Germinal center (tissue), 1 donor: ENCODE measurements at regions not wholly inside any gene's neighbourhood (a gene's known extent, or its start where the extent isn't known, plus 50 kb on each side); places are given as distances from the start of the nearest gene placed in this dataset.

Experiments
- DNase-seq: peaks from one replicate; pipeline ENCODE4 v3.0.0; 2012; ENCODE audit warnings: mixed read lengths, low spot score

DNA sequence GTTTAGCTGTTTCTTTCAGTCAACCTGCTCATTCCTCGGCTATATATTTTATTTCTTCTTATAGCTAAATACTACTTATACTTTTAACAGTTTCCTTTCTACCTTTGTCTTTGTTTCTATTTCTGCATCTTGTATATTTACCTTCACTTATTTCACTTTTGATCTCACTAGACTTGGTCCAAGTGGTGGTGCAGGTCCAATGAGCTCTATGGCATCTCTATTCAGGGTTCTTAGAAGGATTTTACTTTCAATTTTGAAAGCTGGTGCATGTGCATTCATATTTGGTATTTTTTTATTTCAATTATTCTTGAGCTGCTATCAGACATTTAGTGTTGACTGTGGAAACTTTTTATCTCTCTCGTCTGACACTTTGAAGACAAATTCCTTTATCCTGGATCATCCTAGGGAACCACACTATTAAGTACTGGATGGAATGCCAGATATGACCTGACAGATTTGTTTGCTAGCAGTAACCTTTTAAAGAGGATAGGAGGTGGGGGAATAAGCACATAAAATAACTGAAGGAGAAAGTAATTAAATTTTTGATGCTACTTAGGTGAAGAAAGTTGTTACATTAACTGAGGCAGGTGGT is 123.1 kb upstream of the PJA2 start:
- no peak for DNase-seq

DNA sequence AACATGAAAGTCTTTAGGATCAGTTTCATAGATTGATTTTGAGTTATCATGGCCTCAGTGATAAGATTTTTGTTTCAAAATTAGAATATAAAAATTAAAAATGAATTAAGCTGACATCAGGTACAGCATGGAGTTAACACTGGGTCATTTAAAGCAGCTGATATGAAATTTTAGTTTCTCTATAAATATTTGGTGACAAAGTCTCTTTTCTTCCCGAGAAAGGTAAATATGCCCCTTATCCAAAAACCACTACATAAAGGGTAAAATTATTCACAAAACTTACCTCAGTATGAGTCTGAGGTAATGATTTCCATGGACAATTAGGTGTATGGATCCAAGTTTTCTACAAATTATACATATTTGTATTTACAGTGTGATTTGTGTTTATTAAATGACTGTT is 121.5 kb upstream of the PJA2 start:
- DNase-seq: no peak

- DNase-seq: no peak
Observed at GRCh38 chr5:109529987-109530386, 120.2 kb upstream of the PJA2 start.

DNA sequence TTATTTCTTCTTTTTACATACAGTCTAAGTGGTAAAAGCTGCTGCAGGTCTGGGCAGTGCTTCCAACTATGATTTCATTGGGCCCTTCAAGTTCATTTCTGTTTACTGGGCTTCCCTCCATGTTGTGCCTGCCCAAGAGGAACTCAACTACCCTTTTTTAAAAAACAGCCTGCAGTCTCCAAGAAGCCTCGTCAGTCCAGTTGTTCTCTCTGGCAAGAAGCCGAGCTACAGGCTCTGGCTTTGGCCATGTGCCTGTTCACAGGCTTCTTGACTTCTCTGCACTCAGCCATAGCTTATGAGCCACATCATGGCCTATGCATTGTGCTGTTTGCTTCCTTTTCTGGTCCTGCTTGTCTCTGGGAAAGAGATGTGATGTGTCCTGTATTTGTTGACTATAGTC is 119.7 kb upstream of the PJA2 start:
- no peak for DNase-seq

DNA sequence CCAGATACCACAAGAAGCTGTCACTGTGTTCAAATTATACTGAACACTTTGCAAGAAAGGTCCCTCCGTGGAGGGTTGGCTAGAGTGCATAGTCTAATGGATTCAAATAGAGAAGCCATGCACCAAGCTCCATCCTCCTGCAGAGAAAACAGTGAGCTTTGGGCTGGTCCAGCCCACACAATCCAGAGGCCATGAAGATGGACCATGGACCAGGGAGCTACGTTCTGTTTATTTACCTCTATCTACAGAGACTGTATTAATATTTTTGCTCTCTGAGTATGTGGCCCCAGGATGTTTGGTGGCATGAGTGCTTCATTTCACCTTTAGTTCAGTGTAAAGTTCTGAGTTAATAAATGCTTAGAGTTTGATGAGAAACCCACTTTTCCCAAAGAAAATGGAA is 114.8 kb upstream of the PJA2 start:
- no peak for DNase-seq

DNA sequence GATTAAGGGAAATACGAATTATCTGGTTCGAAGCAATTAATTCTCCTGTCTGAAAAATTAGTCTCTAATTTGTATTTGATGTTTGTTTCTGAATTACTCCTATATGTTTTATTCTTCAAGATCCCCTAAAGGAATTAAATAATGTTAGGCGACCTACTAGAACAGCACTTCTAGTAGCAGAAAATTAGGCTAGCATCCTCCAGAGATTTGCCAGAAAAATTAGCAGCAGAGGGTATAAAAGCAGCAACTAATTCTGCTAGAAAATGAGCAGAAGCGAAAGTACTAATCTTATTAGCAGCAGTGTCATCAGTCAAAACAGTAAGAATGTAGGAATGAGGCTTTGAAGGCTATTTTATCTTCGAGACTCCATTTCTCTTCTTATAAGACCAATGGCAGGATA is 114.3 kb upstream of the PJA2 start:
- no peak for DNase-seq

DNA sequence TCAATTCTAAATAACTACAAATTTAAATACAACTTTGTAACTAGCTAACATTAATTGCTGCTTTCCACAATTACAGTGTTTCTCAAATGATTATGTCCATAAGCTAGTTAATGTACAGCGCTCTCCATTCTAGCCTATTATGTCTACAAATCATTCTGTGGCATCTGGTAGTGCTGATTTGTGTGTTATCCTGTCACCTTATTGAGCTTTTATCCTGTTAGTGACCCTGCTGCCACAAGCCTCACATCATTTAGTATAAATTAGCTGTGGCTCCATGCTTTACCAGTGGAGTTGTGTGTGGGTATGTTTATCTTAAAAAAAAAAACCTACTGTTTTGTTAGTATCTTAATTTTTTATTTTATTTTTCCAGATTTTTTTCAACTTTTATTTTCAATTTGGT is 112.6 kb upstream of the PJA2 start:
- no peak for DNase-seq

DNA sequence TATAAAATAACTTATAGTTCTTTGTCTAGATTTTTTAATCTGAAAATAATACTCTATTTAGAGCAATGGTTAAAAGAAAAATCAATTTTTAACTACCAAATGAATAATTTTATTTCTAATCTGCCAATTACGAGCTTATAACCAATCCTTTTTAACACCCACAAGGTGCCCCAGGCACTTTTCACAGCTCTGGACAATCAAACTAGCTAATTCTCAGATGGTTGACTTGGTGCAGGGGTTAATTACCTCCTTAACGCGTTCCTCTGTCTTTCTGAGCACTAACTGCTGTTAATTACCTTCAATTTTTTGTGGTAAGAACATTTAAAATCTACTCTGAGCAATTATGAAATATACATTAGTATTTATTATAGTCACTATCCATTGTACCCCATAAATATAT is 109.6 kb upstream of the PJA2 start:
- DNase-seq: no peak

DNA sequence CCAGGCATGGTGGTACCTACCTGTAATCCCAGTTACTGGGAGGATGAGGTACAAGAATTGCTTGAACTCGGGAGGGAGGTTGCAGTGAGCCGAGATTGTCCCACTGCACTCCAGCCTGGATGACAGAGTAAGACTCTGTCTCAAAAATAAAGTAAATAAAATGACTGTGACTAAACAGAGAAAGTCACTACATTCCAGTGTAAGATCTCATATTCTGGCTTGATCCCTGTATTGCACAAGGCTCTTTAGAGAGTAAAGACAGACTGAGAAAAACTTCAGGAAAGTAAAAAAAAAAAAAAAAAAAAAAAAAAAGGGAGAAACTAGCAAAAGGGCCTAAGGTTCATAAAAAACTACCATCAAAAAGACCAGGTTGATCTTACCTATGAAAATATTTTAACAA is 106.6 kb upstream of the PJA2 start:
- DNase-seq: no peak

GRCh38 chr5:109511980-109512734 is 102.4 kb upstream of the PJA2 start:
- no peak for DNase-seq

GRCh38 chr5:109506556-109506955 is 96.8 kb upstream of the PJA2 start:
- no peak for DNase-seq

GRCh38 chr5:109496112-109496511 is 86.3 kb upstream of the PJA2 start:
- no peak for DNase-seq

- DNase-seq: no peak
Observed at GRCh38 chr5:109487753-109488420, 78.1 kb upstream of the PJA2 start.

GRCh38 chr5:109486200-109486804 is 76.5 kb upstream of the PJA2 start:
- no peak for DNase-seq

GRCh38 chr5:109485030-109485429 is 75.3 kb upstream of the PJA2 start:
- no peak for DNase-seq

GRCh38 chr5:109484597-109484996 is 74.8 kb upstream of the PJA2 start:
- no peak for DNase-seq

- no peak for DNase-seq
Observed at GRCh38 chr5:109483395-109483971, 73.7 kb upstream of the PJA2 start.

DNA sequence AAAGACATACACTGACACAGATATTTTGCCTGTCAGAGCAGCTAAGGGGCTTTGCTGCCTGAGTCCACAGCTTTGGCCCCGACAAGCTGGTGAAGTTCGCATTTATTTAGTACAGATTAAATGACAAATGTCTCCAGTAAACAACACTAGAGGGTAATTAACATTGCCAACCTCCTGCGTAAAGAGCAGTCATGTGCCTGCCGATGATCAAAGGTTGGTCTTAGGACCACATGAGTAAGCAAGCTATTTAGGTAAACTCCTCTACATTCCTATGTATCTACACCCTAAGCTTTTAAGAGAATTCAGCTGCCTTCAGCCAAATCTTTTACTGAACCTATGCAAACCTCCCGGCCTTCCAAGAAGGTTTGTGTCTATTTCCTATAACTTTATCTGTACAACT is 73.0 kb upstream of the PJA2 start:
- no peak for DNase-seq

DNA sequence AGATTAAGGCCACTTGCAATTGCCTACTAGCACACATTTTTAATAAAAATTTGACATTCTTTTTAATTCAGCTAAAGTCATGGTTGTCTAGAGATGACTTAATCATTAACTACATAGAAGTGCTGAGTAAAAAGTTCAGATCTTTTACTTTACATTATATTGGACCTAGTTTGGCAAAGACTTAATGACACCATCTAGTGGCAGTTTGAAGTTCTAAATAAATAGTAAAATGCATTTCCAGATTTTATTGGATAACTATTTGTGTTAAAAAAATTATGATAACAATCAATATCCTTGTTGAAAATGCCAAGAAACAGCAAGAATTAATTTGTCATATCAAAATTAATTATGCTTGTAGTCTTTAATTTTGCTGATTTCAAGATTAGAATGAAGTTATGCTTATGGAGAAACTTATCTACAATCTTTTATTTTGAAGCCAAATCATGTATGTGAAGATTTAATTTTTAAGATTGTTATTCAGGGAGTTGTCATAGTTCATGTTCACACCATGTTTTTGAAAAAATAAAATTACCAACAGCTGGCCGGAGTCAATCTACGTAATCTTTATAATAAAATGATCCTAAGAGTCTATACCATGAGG is 69.6 kb upstream of the PJA2 start:
- no peak for DNase-seq

GRCh38 chr5:109478830-109479229 is 69.1 kb upstream of the PJA2 start:
- no peak for DNase-seq

- DNase-seq: no peak
Observed at GRCh38 chr5:109476292-109476691, 66.5 kb upstream of the PJA2 start.

DNA sequence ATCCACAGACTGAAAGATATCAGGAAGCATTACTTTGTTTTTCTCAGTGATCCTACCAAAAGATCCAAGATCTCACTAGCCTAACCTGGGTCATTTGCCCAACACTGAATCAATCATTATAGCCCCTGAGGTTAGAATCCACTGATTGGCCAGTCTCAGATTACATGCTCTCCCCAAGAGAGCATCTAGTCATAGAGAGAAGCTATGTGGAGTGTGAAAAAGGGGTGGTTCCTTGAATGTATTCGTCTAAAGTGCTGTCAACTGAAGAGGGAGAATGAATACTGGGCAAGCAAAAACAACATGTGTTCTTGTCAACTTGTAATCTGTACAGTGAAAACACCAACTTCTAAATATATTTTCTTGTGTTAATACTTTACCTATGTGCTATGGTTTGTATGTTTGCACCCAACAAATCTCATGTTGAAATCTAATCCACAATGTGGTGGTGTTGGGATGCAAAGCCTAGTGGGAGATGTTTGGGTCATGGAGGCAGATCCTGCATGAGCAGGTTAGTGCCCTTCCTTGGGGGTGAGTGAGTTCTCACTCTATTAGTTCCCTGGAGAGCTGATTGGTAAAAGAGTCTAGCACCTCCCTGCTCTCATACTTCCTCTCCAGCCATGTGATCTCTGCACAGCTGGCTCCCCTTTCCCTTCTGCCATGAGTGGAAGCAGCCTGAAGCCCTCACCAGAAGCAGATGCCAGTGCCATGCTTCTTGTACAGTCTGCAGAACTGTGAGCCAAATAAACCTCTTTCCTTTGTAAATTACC is 60.3 kb upstream of the PJA2 start:
- DNase-seq: no peak
